Tibial nerve (tissue), 4 donors: ENCODE measurements at regions not wholly inside any gene's neighbourhood (a gene's known extent, or its start where the extent isn't known, plus 50 kb on each side); places are given as distances from the start of the nearest gene placed in this dataset.
"Not testable (repeated sequence)": the region's sequence is repeated elsewhere in the genome, so short reads cannot be mapped to it uniquely, and the experiment has no call there.

ENCODE experiments used
- DNase-seq, 2 donors: peaks; one replicate each; pipeline ENCODE4 v3.0.0-alpha.2; 2019; ENCODE audit warnings: low spot score in 2 of 2
- H3K27ac ChIP-seq, 4 donors: fragments of 200-600 bp; sonication (generic) in 3 of 4; one replicate each; pipeline ENCODE4 v1.5.1; 2017 to 2019; ENCODE audit warnings: mild to moderate bottlenecking in 1 of 4
- H3K27me3 ChIP-seq, 2 donors: fragments of 200-600 bp; sonication (generic) in 1 of 2; one replicate each; pipeline versions ENCODE4 v1.5.1 to v1.6.0; 2017 to 2019
- H3K36me3 ChIP-seq, 3 donors: fragments of 200-600 bp; sonication (generic); one replicate each; pipeline ENCODE4 v1.5.1; 2018 to 2019
- H3K4me1 ChIP-seq, 4 donors: fragments of 200-600 bp; sonication (generic) in 3 of 4; one replicate each; pipeline ENCODE4 v1.5.1; 2017 to 2019
- H3K4me3 ChIP-seq, 4 donors: fragments of 200-600 bp; sonication (generic) in 3 of 4; one replicate each; pipeline ENCODE4 v1.5.1; 2017 to 2019; ENCODE audit warnings: mild to moderate bottlenecking in 1 of 4, moderate library complexity in 1 of 4
- H3K9me3 ChIP-seq, 4 donors: fragments of 200-600 bp; sonication (generic) in 3 of 4; one replicate each; pipeline ENCODE4 v1.5.1; 2017 to 2019
- EP300 ChIP-seq, 2 donors: sonication (generic); formaldehyde crosslinking; IDR thresholded peaks; one replicate each; pipeline ENCODE4 v1.6.1; 2017; ENCODE audit warnings: antibody characterized with exemption in 2 of 2, mild to moderate bottlenecking in 1 of 2
- POLR2A ChIP-seq, 2 donors: fragments of 450-650 bp; IDR thresholded peaks; one replicate each; pipeline ENCODE4 v1.6.1; 2017; ENCODE audit warnings: antibody characterized with exemption in 2 of 2, mild to moderate bottlenecking in 2 of 2, moderate library complexity in 2 of 2
- WGBS, 2 donors: methylation state at CpG; one replicate each; pipeline ENCODE4 v1.1.5; 2018; 5-methylcytosine and 5-hydroxymethylcytosine counted together
- TF ChIP-seq, protein P1 (sequence below), 5 experiments: fragments of 200-600 bp in 3 of 5; fragments of 450-650 bp in 2 of 5; sonication (generic) in 3 of 5; IDR thresholded peaks; one replicate each; pipeline ENCODE4 v1.5.1; 2016 to 2019; ENCODE audit warnings: antibody characterized with exemption in 5 of 5, mild to moderate bottlenecking in 3 of 5, moderate library complexity in 2 of 5

DNA sequence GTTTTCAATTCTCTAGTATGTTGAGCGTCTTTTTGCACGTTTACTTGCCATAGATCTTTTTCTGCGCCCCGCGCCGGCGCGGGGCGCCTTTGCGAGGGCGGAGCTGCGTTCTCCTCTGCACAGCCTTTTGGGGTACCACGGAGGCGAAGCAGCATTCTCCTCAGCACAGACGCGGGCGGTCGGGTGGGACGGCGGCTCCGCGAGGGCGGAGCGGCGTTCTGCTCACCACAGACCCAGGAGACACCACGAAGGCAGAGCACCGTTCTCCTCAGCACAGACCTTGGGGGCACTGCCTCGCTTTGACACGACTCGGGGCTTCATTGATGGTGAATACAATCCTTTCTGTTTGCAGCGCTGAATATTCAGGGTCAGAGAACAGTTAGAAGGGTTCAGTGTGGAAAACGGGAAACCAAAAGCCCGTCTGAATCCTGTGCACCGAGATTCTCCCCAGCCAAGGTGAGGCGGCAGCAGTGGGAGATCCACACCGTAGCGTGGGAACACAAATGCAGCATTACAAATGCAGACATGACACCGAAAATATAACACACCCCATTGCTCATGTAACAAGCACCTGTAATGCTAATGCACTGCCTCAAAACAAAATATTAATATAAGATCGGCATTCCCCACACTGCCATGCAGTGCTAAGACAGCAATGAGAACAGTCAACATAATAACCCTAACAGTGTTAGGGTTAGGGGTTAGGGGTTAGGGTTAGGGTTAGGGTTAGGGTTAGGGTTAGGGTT, 190.7 kb upstream of the VIPR2 start:
- 78 to 84% methylated on average over 17 to 34 of the region's 39 CpGs for WGBS, 2 donors

GRCh38 chr7:159332854-159333479, 188.3 kb upstream of the VIPR2 start:
- WGBS, 2 donors, result 83 to 87% methylated on average over 1 of the region's 1 CpG
- H3K9me3 ChIP-seq, result peaks cover 0 to 21% (median 4%) of the 10 kb centered on the region in 4 donors
- not testable (repeated sequence) for H3K27me3 ChIP-seq, H3K4me3 ChIP-seq, H3K4me1 ChIP-seq, H3K36me3 ChIP-seq, DNase-seq, H3K27ac ChIP-seq

More for the DNA sequence above, 190.7 kb upstream of the VIPR2 start:
- not testable (repeated sequence) for DNase-seq, H3K27me3 ChIP-seq, H3K36me3 ChIP-seq, H3K4me1 ChIP-seq, H3K9me3 ChIP-seq, H3K4me3 ChIP-seq, H3K27ac ChIP-seq

- TF ChIP-seq EP300 (IDR thresholded peaks at IDR 0.05), result no peak
- TF ChIP-seq, protein P1, sequence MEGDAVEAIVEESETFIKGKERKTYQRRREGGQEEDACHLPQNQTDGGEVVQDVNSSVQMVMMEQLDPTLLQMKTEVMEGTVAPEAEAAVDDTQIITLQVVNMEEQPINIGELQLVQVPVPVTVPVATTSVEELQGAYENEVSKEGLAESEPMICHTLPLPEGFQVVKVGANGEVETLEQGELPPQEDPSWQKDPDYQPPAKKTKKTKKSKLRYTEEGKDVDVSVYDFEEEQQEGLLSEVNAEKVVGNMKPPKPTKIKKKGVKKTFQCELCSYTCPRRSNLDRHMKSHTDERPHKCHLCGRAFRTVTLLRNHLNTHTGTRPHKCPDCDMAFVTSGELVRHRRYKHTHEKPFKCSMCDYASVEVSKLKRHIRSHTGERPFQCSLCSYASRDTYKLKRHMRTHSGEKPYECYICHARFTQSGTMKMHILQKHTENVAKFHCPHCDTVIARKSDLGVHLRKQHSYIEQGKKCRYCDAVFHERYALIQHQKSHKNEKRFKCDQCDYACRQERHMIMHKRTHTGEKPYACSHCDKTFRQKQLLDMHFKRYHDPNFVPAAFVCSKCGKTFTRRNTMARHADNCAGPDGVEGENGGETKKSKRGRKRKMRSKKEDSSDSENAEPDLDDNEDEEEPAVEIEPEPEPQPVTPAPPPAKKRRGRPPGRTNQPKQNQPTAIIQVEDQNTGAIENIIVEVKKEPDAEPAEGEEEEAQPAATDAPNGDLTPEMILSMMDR (IDR thresholded peaks at IDR 0.05), result no peak
- TF ChIP-seq POLR2A (IDR thresholded peaks at IDR 0.05), result no peak
- Histone ChIP-seq H3K27me3 (no peaks in the 10 kb centered on the region), H3K4me3 (no peak overlapping the region), H3K9me3 (peaks cover 0 to 36% (median 5%) of the 10 kb centered on the region in 4 donors), H3K27ac (no peak overlapping the region), H3K36me3 (no peaks in the 10 kb centered on the region), H3K4me1 (no peaks in the 10 kb centered on the region)
- 56 to 73% methylated on average over 2 of the region's 2 CpGs for WGBS, 2 donors
- DNase-seq, result no peak
Observed at GRCh38 chr7:159331462-159331861, 186.8 kb upstream of the VIPR2 start.

DNA sequence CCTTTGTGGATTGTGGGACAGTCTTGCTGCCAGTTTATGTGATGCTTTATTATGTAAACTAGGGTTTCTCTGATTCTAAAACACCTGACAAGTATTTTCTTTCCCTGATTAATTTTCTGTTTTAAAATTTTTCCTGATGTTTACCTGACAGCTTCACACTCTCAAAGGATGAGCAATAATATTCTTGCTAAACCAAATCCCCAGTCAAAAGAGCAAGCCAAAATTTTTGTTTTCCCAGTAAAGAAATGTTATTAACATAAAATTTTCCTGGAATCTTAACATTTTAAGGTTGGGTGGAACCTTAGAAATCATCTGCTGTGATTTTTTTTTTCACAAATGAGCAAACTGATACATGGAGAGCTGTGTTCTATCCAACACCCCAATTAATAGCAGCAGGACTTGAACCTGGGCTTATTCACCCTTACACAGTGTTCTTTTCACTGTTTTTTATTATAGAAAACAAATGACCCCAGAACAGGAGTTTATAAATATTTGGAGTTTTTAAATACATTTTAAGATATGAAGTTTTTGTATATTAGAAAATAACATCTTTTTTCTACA, 185.2 kb upstream of the VIPR2 start:
- Histone ChIP-seq H3K36me3 (no peaks in the 10 kb centered on the region), H3K9me3 (peaks cover 0 to 36% (median 5%) of the 10 kb centered on the region in 4 donors), H3K4me3 (no peak overlapping the region), H3K27me3 (no peaks in the 10 kb centered on the region), H3K27ac (no peak overlapping the region), H3K4me1 (no peaks in the 10 kb centered on the region)
- no peak for DNase-seq
- TF ChIP-seq EP300 (IDR thresholded peaks at IDR 0.05), result no peak
- TF ChIP-seq, protein P1 (IDR thresholded peaks at IDR 0.05), result no peak
- TF ChIP-seq POLR2A (IDR thresholded peaks at IDR 0.05), result no peak

DNA sequence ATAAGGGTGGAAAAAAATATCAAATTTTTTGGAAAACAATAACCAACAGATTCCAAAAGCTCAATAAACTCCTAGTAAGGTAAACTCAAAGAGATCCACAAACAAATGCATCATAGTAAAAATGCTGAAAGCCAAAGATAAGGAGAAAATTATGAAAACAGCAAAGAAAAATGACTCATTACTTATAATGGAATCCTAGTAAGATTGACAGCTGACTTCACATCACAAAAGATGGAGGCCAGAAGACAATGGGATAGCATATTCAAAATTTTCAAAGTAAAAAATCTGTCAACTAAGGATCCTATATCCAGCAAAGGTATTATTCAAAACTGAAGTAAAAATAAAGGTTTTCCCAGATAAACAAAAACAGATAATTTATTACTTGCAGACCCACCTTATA, 183.4 kb upstream of the VIPR2 start:
- TF ChIP-seq, protein P1 (IDR thresholded peaks at IDR 0.05), result no peak
- TF ChIP-seq POLR2A (IDR thresholded peaks at IDR 0.05) (no peak), EP300 (IDR thresholded peaks at IDR 0.05) (no peak)
- Histone ChIP-seq H3K4me1 (no peaks in the 10 kb centered on the region), H3K4me3 (no peak overlapping the region), H3K27ac (no peak overlapping the region), H3K9me3 (peaks cover 0 to 36% (median 5%) of the 10 kb centered on the region in 4 donors), H3K27me3 (no peaks in the 10 kb centered on the region), H3K36me3 (no peaks in the 10 kb centered on the region)
- no peak for DNase-seq

DNA sequence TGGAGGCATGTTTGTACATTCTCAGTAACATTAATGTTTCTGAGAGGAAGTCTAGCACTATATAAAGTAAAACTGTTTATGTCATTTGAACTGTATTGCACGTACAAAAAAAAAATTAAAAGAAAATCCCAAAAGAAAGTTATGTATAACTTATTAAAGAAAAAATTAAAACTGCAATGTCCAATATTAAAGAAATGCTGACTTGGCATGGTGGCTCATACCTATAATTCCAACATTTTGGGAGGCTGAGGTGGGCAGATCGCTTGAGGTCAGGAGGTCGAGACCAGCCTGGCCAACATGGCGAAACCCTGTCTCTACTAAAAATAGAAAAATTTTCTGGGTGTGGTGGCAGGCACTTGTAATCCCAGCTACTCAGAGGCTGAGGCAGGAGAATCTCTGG, 178.7 kb upstream of the VIPR2 start:
- Histone ChIP-seq H3K36me3 (no peaks in the 10 kb centered on the region), H3K9me3 (peaks cover 0 to 37% (median 3%) of the 10 kb centered on the region in 4 donors), H3K4me3 (no peak overlapping the region), H3K27me3 (no peaks in the 10 kb centered on the region), H3K27ac (no peak overlapping the region), H3K4me1 (no peaks in the 10 kb centered on the region)
- WGBS, 2 donors, result 76 to 86% methylated on average over 4 of the region's 4 CpGs
- TF ChIP-seq EP300 (IDR thresholded peaks at IDR 0.05), result no peak
- TF ChIP-seq, protein P1 (IDR thresholded peaks at IDR 0.05), result no peak
- no peak for TF ChIP-seq POLR2A (IDR thresholded peaks at IDR 0.05)
- DNase-seq, result no peak
